Neural crest cell (in vitro differentiated cells): ENCODE measurements at regions not wholly inside any gene's neighbourhood (a gene's known extent, or its start where the extent isn't known, plus 50 kb on each side); places are given as distances from the start of the nearest gene placed in this dataset.

Source experiments
- DNase-seq: peaks from one replicate; pipeline ENCODE4 v3.0.0; 2021; ENCODE audit warnings: low read depth, mixed read lengths, low spot score
- H3K27ac Mint-ChIP-seq: one replicate; pipeline ENCODE4 v1.8.0; 2021; ENCODE audit warnings: mild to moderate bottlenecking, mixed read lengths; ENCODE audit not compliant: unreplicated experiment
- H3K27me3 Mint-ChIP-seq: 2 replicates; pipeline ENCODE4 v1.8.0; 2021; ENCODE audit warnings: low read depth, mild to moderate bottlenecking, mixed read lengths
- H3K36me3 Mint-ChIP-seq: 2 replicates; pipeline ENCODE4 v1.8.0; 2021; ENCODE audit warnings: low read depth, mild to moderate bottlenecking, mixed read lengths
- H3K4me1 Mint-ChIP-seq: 2 replicates; pipeline ENCODE4 v1.8.0; 2021; ENCODE audit warnings: mixed read lengths
- H3K4me3 Mint-ChIP-seq: one replicate; pipeline ENCODE4 v1.8.0; 2021; ENCODE audit warnings: mild to moderate bottlenecking, mixed read lengths
- H3K9me3 Mint-ChIP-seq: 2 replicates; pipeline ENCODE4 v1.8.0; 2021; ENCODE audit warnings: mixed read lengths
- TF ChIP-seq, protein P1 (sequence below): fragments of 200-600 bp; sonication (generic); conservative IDR thresholded peaks from 2 replicates; pipeline ENCODE4 v1.5.0; 2021; ENCODE audit warnings: antibody characterized with exemption, mild to moderate bottlenecking

GRCh38 chr15:96771035-96771434, 440.5 kb downstream of the NR2F2 start:
- H3K4me1 Mint-ChIP-seq = peaks cover 21% of the 10 kb centered on the region
- no peak overlapping the region for H3K4me3 Mint-ChIP-seq
- H3K27me3 Mint-ChIP-seq = no peaks in the 10 kb centered on the region
- DNase-seq = no peak
- TF ChIP-seq, protein P1, sequence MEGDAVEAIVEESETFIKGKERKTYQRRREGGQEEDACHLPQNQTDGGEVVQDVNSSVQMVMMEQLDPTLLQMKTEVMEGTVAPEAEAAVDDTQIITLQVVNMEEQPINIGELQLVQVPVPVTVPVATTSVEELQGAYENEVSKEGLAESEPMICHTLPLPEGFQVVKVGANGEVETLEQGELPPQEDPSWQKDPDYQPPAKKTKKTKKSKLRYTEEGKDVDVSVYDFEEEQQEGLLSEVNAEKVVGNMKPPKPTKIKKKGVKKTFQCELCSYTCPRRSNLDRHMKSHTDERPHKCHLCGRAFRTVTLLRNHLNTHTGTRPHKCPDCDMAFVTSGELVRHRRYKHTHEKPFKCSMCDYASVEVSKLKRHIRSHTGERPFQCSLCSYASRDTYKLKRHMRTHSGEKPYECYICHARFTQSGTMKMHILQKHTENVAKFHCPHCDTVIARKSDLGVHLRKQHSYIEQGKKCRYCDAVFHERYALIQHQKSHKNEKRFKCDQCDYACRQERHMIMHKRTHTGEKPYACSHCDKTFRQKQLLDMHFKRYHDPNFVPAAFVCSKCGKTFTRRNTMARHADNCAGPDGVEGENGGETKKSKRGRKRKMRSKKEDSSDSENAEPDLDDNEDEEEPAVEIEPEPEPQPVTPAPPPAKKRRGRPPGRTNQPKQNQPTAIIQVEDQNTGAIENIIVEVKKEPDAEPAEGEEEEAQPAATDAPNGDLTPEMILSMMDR = no peak
- H3K9me3 Mint-ChIP-seq = peaks cover 3% of the 10 kb centered on the region
- no peaks in the 10 kb centered on the region for H3K36me3 Mint-ChIP-seq
- H3K27ac Mint-ChIP-seq = no peak overlapping the region

GRCh38 chr15:96774216-96774615, 443.7 kb downstream of the NR2F2 start:
- TF ChIP-seq, protein P1 = no peak
- Mint-ChIP-seq H3K9me3 (peaks cover 3% of the 10 kb centered on the region), H3K4me3 (no peak overlapping the region), H3K27ac (no peak overlapping the region), H3K4me1 (peaks cover 12% of the 10 kb centered on the region), H3K36me3 (no peaks in the 10 kb centered on the region), H3K27me3 (no peaks in the 10 kb centered on the region)
- no peak for DNase-seq

DNA sequence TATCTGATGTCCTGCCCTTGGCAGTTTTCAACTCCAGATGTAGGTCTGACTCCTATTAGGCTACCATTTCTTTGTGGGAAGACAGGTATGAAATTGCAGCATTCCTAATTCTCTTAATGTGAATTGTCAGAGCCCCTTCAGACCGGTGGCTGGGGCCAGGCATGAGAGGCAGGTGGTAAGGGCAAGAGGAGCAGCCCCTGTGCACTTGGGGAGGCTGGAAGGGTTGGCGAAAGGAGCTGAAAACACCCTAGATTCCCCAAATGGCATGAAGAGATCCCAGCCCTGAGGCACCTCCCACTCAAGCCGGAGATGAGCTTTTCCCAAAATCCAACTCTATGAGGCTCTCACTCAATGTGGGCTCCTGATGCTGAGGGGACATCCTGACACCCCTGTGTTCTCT, 453.2 kb downstream of the NR2F2 start:
- Mint-ChIP-seq H3K9me3 (peaks cover 2% of the 10 kb centered on the region), H3K4me3 (no peak overlapping the region), H3K4me1 (peaks cover 14% of the 10 kb centered on the region), H3K27ac (no peak overlapping the region), H3K36me3 (no peaks in the 10 kb centered on the region), H3K27me3 (no peaks in the 10 kb centered on the region)
- DNase-seq = no peak
- TF ChIP-seq, protein P1 = no peak

DNA sequence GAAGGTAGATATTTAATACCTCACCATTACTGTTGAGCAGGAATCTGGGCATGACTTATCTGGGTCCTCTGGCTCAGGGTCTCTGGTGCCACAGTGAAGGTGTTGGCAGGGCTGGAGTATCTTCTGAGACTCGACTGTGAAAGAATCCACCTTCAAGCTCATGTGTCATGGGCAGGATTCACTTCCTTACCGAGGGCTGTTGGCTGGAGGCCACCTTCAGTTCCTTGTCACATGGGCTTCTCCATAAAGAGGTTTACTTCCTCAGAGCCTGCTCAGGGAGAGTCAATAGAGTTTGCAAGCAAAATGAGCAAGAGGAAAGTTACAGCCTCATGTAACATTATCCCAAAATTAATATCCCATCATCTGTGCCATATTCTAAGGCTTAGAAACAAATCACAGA, 459.5 kb downstream of the NR2F2 start:
- Mint-ChIP-seq H3K36me3 (no peaks in the 10 kb centered on the region), H3K27ac (no peak overlapping the region)
- TF ChIP-seq, protein P1 = no peak

DNA sequence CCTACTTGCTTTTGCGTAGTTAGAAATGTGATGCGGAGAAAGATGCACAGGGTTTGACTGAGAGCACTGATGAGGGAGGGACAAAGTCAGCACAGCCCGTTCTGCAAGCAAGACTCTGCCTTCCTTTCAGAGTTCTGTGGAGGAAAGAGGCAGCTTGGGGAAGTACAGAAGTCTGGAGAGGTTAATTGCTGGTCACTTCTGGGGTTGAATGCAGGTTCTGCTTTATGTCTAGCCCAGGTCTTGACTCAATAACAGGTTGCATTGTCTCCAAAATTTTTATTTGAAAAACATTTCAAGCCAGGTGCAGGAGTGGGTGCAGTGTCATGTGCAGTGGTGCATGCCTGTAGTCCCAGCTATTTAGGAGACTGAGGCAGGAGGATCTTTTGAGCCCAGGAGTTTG, 461.7 kb downstream of the NR2F2 start:
- Mint-ChIP-seq H3K27me3 (no peaks in the 10 kb centered on the region), H3K36me3 (no peaks in the 10 kb centered on the region), H3K4me3 (no peak overlapping the region), H3K4me1 (no peaks in the 10 kb centered on the region), H3K9me3 (no peaks in the 10 kb centered on the region), H3K27ac (no peak overlapping the region)
- no peak for DNase-seq
- TF ChIP-seq, protein P1 = no peak

More for the DNA sequence above, 459.5 kb downstream of the NR2F2 start:
- Mint-ChIP-seq H3K27me3 (no peaks in the 10 kb centered on the region), H3K4me3 (no peak overlapping the region), H3K4me1 (no peaks in the 10 kb centered on the region), H3K9me3 (peaks cover 2% of the 10 kb centered on the region)
- DNase-seq = no peak

DNA sequence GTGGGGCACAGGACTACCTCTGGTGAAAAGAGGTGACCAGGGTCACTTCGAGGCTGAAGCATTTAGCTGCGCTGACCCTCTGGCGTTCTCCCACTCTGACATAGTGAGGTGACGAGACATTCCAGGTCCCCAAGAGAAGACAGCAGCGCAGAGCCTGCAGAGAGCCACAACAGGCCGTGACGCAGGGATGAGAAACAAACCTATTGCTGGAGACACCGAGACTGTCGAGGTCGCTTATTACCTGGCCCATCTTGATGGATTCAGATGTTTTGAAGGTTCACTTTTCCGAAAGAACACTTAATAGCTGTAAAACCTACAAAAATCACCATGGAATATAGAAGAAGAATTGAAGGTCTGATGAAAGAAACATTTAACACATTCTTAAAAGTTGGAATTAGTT, 466.3 kb downstream of the NR2F2 start:
- no peak for DNase-seq
- Mint-ChIP-seq H3K4me1 (peaks cover 24% of the 10 kb centered on the region), H3K27ac (no peak overlapping the region), H3K4me3 (no peak overlapping the region), H3K27me3 (no peaks in the 10 kb centered on the region), H3K9me3 (no peaks in the 10 kb centered on the region), H3K36me3 (no peaks in the 10 kb centered on the region)
- TF ChIP-seq, protein P1 = no peak
